Muscle layer of colon (tissue), 2 donors: ENCODE measurements at regions not wholly inside any gene's neighbourhood (a gene's known extent, or its start where the extent isn't known, plus 50 kb on each side); places are given as distances from the start of the nearest gene placed in this dataset.

ENCODE experiments used
- H3K27ac ChIP-seq: one replicate; pipeline ENCODE4 v1.7.0; 2013; ENCODE audit warnings: low read depth, mild to moderate bottlenecking, low read length, moderate library complexity
- H3K27me3 ChIP-seq, 2 donors: one replicate each; pipeline ENCODE4 v1.7.0; 2013; ENCODE audit warnings: low read length in 2 of 2, mild to moderate bottlenecking in 2 of 2; ENCODE audit not compliant: insufficient read depth in 2 of 2, control insufficient read depth in 1 of 2
- H3K36me3 ChIP-seq: one replicate; pipeline ENCODE4 v1.7.0; 2013; ENCODE audit warnings: mild to moderate bottlenecking, low read length; ENCODE audit not compliant: insufficient read depth
- H3K4me1 ChIP-seq: one replicate; pipeline ENCODE4 v1.7.0; 2013; ENCODE audit warnings: mild to moderate bottlenecking, low read length; ENCODE audit not compliant: insufficient read depth
- H3K4me3 ChIP-seq, 2 donors: one replicate each; pipeline ENCODE4 v1.7.0; 2013; ENCODE audit warnings: low read length in 2 of 2, low read depth in 1 of 2, mild to moderate bottlenecking in 1 of 2, moderate library complexity in 1 of 2
- H3K9ac ChIP-seq: one replicate; pipeline ENCODE4 v1.7.0; 2013; ENCODE audit warnings: low read length
- H3K9me3 ChIP-seq: one replicate; pipeline ENCODE4 v1.7.0; 2013; ENCODE audit warnings: mild to moderate bottlenecking, low read length
- donor health status: abdominal sarcoma.
- donor health status: Adenocarcinoma of cecum.

- H3K27ac ChIP-seq, result no peak overlapping the region
- no peaks in the 10 kb centered on the region for H3K9me3 ChIP-seq
- H3K4me3 ChIP-seq, result no peak overlapping the region
- no peaks in the 10 kb centered on the region for H3K36me3 ChIP-seq
- H3K4me1 ChIP-seq, result peaks cover 4% of the 10 kb centered on the region
- H3K9ac ChIP-seq, result no peak overlapping the region
- no peaks in the 10 kb centered on the region for H3K27me3 ChIP-seq
Measured at GRCh38 chr2:147250652-147251356, 594.0 kb upstream of the ACVR2A start.

DNA sequence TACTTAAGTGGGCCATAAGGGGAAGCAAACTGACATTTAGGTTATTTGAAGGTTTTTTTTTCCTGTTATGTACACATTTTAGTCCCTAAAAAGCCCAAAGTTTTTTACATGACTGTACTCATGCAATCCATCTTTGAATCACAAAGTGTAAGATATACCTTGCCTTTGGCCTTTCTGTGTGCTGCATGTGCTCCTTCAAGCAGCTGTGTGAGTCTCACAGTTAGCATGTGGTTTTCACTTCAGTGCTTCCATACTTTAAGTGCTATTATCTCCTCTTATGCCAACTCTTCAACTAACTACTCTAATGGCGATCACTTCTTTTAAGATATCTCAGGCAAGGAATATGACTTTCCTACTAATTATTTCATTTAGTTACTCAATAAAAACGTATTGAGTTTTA lies 597.1 kb upstream of the ACVR2A start:
- Histone ChIP-seq H3K27ac (no peak overlapping the region), H3K27me3 (no peaks in the 10 kb centered on the region), H3K9me3 (no peaks in the 10 kb centered on the region), H3K36me3 (no peaks in the 10 kb centered on the region), H3K9ac (no peak overlapping the region), H3K4me3 (no peak overlapping the region), H3K4me1 (no peaks in the 10 kb centered on the region)

DNA sequence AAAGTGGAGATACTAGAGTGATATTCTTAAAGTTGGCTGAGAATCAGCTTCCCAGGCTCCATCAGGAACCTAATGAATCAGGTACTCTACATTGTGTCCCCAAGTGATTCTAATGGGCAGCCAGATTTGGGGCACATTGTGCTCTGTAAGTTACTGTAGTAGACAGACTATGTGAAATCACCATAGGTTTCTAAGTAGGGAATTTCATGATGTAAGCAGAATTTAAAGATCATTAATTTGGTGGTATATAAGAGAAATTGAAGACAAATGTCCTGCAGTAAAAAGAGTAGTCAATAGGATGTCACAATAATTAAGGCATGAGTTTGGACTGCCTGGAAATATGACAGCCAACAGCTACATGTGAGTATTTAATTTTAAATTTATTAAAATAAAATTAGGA lies 602.4 kb upstream of the ACVR2A start:
- H3K4me3 ChIP-seq, result no peak overlapping the region
- no peak overlapping the region for H3K9ac ChIP-seq
- H3K9me3 ChIP-seq, result no peaks in the 10 kb centered on the region
- no peaks in the 10 kb centered on the region for H3K4me1 ChIP-seq
- H3K27ac ChIP-seq, result no peak overlapping the region
- no peaks in the 10 kb centered on the region for H3K36me3 ChIP-seq
- H3K27me3 ChIP-seq, result no peaks in the 10 kb centered on the region

DNA sequence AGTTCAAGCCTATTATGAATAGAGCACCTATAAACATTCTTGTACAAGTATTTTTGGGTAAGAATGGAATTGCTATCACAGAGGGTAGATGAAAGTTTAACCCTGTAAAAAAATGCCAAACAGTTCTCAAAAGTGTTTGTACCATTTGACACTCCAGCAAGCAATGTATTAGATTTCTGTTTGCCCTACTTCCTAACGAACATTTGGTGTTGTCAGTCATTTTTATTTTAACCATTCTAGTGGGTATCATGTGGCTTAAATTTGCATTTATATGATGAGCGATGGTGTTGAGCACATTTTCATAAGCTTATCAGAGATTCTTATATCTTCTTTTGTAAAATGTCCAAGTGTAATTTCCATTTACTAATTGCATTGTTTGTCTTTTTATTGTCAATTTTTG lies 608.2 kb upstream of the ACVR2A start:
- H3K4me1 ChIP-seq, result no peaks in the 10 kb centered on the region
- H3K9me3 ChIP-seq, result no peaks in the 10 kb centered on the region
- no peak overlapping the region for H3K27ac ChIP-seq
- no peaks in the 10 kb centered on the region for H3K36me3 ChIP-seq
- H3K4me3 ChIP-seq, result no peak overlapping the region
- no peaks in the 10 kb centered on the region for H3K27me3 ChIP-seq
- H3K9ac ChIP-seq, result no peak overlapping the region

DNA sequence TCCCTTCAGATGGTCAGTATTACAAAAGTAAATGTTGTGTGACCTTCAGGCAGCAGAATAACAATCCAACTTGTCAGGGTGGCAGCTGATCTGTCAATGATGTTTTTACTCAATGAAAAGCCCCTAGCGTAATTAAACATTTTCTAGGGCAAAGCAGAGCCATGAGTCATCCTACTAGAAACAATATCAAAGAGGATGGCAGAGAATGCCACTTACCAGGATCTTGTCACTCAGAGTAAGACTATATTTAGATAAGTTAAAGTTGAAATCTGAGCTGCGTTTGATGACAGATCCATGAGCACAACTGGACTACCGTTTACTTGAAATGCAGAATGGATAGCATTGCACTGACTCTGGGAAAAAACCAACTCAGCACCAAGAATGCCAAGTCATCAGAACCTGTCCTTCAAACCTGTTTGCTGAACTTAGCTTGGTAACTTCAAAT lies 612.6 kb upstream of the ACVR2A start:
- Histone ChIP-seq H3K27me3 (no peaks in the 10 kb centered on the region), H3K4me3 (no peak overlapping the region), H3K36me3 (no peaks in the 10 kb centered on the region), H3K9me3 (no peaks in the 10 kb centered on the region), H3K27ac (no peak overlapping the region), H3K4me1 (no peaks in the 10 kb centered on the region), H3K9ac (no peak overlapping the region)

DNA sequence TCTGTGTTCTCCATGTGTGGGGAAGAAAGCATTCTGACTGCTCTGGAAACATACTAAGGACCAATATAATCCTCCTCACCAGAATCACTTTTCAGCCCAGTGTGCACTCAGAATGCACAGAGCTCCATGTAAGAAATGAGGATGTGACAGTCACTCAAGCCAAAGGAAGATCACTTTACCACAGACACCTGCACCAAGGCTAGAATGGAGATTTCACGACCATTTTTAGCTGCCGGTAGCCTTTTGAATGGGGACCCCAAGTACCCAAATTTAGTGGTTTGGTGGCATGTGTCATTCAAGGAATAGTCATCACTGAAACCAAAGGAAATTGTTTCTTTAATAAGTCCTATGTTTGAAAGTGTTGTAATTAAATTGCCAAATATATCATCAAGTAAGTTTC lies 613.2 kb upstream of the ACVR2A start:
- Histone ChIP-seq H3K27ac (no peak overlapping the region), H3K4me3 (no peak overlapping the region), H3K9me3 (no peaks in the 10 kb centered on the region), H3K27me3 (no peaks in the 10 kb centered on the region), H3K9ac (no peak overlapping the region), H3K36me3 (no peaks in the 10 kb centered on the region), H3K4me1 (no peaks in the 10 kb centered on the region)

- Histone ChIP-seq H3K9me3 (no peaks in the 10 kb centered on the region), H3K36me3 (no peaks in the 10 kb centered on the region), H3K4me3 (no peak overlapping the region), H3K27me3 (no peaks in the 10 kb centered on the region), H3K9ac (no peak overlapping the region), H3K4me1 (no peaks in the 10 kb centered on the region), H3K27ac (no peak overlapping the region)
Measured at GRCh38 chr2:147231081-147231480, 613.7 kb upstream of the ACVR2A start.

DNA sequence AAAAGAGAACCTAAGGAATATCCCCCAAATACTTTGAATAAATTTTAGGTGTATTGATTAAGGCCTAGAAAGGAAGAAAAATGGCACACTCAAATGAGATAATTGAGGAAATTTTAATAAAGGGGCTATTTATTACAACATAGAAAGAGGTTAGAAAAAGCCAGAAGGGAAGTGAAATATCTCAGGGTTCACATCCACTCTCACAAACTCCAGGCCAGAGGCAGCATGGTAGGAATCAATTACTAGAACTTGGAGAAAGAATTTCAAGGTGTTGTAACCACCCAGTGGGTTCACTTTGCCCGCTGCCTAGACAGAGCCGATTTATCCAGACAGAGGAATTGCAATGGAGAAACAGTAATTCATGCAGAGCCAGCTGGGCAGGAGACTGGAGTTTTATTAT lies 617.5 kb upstream of the ACVR2A start:
- no peaks in the 10 kb centered on the region for H3K9me3 ChIP-seq
- no peak overlapping the region for H3K4me3 ChIP-seq
- H3K27ac ChIP-seq, result no peak overlapping the region
- no peaks in the 10 kb centered on the region for H3K4me1 ChIP-seq
- H3K36me3 ChIP-seq, result no peaks in the 10 kb centered on the region
- H3K9ac ChIP-seq, result no peak overlapping the region
- H3K27me3 ChIP-seq, result no peaks in the 10 kb centered on the region

DNA sequence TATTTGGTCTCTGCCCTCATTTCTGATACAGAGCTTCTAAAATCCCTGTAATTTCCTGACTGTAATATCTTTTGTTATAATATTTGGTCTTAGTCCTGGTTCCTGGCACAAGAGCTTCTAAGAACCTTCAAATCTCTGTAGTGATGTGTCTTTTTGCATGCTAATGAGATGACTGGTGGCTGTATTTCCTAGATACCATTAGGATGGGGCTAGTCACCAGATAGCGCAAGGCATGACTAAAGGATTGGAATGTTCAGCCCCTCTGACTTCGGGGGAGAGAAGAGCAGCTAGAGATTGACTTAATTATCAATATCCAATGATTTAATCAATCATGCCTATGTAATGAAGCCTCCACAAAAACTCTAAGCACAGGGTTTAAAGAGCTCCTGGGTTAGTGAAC lies 620.8 kb upstream of the ACVR2A start:
- no peak overlapping the region for H3K9ac ChIP-seq
- H3K36me3 ChIP-seq, result no peaks in the 10 kb centered on the region
- H3K27me3 ChIP-seq, result no peaks in the 10 kb centered on the region
- H3K9me3 ChIP-seq, result no peaks in the 10 kb centered on the region
- H3K27ac ChIP-seq, result no peak overlapping the region
- no peaks in the 10 kb centered on the region for H3K4me1 ChIP-seq
- no peak overlapping the region for H3K4me3 ChIP-seq

DNA sequence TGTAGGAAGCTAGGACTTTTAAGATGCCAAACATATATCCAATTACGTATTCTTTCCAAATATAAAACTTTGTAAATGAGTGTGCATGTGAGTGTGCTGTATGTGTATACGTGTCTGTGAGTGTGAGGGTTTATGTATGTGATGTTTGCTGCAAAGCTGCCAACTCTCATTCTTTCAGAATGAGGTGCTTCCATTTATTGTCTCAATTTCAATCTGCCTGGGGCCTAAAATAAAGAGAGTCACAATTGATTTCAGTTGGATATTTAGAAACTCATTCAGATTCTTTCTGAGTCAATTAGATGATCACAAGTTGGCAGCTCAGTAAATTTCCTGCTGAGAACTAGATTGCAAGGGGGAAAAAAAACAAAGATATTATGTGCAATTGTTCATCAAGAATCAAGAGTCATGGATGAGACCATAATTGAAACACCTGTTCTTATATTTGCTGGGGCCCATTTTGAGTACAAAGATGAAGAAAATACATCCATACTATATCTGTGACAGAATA lies 621.2 kb upstream of the ACVR2A start:
- H3K4me1 ChIP-seq, result no peaks in the 10 kb centered on the region
- no peak overlapping the region for H3K27ac ChIP-seq
- no peaks in the 10 kb centered on the region for H3K36me3 ChIP-seq
- H3K9ac ChIP-seq, result no peak overlapping the region
- no peaks in the 10 kb centered on the region for H3K27me3 ChIP-seq
- no peak overlapping the region for H3K4me3 ChIP-seq
- no peaks in the 10 kb centered on the region for H3K9me3 ChIP-seq

- Histone ChIP-seq H3K4me3 (no peak overlapping the region), H3K36me3 (no peaks in the 10 kb centered on the region), H3K9ac (no peak overlapping the region), H3K27ac (no peak overlapping the region), H3K4me1 (no peaks in the 10 kb centered on the region), H3K9me3 (no peaks in the 10 kb centered on the region), H3K27me3 (no peaks in the 10 kb centered on the region)
Measured at GRCh38 chr2:147223119-147223518, 621.7 kb upstream of the ACVR2A start.

DNA sequence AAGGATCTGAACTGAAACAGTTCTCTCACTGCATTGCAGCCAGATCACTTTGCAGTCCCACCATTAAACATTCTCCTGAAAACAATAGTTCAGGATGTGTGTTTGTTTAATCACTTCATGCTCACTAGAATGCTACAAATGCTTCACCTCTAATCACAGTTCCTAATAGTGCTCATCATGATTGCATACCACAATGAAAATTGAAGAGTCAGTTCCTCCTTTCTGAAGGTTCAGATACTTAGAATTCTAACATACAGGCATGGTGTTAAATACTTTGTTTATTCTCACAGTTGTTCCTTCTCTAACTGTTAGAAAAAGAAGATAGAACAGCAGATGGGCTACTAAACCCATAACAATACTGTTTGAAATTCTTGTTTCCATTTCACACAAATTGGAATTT lies 622.3 kb upstream of the ACVR2A start:
- no peak overlapping the region for H3K27ac ChIP-seq

More for the DNA sequence above, 622.3 kb upstream of the ACVR2A start:
- Histone ChIP-seq H3K4me1 (no peaks in the 10 kb centered on the region), H3K27me3 (no peaks in the 10 kb centered on the region), H3K9ac (no peak overlapping the region), H3K36me3 (no peaks in the 10 kb centered on the region), H3K4me3 (no peak overlapping the region), H3K9me3 (no peaks in the 10 kb centered on the region)
